NB4 (cell line): ENCODE measurements at regions not wholly inside any gene's neighbourhood (a gene's known extent, or its start where the extent isn't known, plus 50 kb on each side); places are given as distances from the start of the nearest gene placed in this dataset.

ENCODE experiments used
- DNase-seq: peaks from one replicate; pipeline ENCODE4 v3.0.0; 2010; ENCODE audit warnings: low read depth
- H3K4me3 ChIP-seq: one replicate; pipeline ENCODE4 v1.5.1; 2011; ENCODE audit warnings: mild to moderate bottlenecking, low read depth, low read length, moderate library complexity
- CTCF ChIP-seq: IDR thresholded peaks from one replicate; pipeline ENCODE4 v1.5.1; 2012; ENCODE audit warnings: low read depth, low read length
- MAX ChIP-seq: IDR thresholded peaks from 2 replicates; pipeline ENCODE4 v1.6.1; 2011; ENCODE audit warnings: low read depth, low read length
- MYC ChIP-seq: IDR thresholded peaks from 2 replicates; pipeline ENCODE4 v1.6.1; 2011; ENCODE audit warnings: low read depth, low read length
- POLR2A ChIP-seq: IDR thresholded peaks from 2 replicates; pipeline ENCODE4 v1.6.1; 2011; ENCODE audit warnings: mild to moderate bottlenecking; ENCODE audit not compliant: insufficient read length; ENCODE audit errors: extremely low read depth

- no peak overlapping the region for H3K4me3 ChIP-seq
- no peak for DNase-seq
- no peak for TF ChIP-seq POLR2A
- no peak for TF ChIP-seq MYC
- no peak for TF ChIP-seq MAX
- no peak for TF ChIP-seq CTCF
Observed at GRCh38 chr12:28640519-28640918, 450.3 kb downstream of the CCDC91 start.

GRCh38 chr12:28645436-28645835 is 455.2 kb downstream of the CCDC91 start:
- TF ChIP-seq MYC (no peak), MAX (no peak), POLR2A (no peak), CTCF (no peak)
- no peak overlapping the region for H3K4me3 ChIP-seq
- DNase-seq, result no peak

- no peak for TF ChIP-seq CTCF
- no peak for TF ChIP-seq POLR2A
- no peak for TF ChIP-seq MAX
- no peak for TF ChIP-seq MYC
Observed at GRCh38 chr12:28645891-28646290, 455.6 kb downstream of the CCDC91 start.

GRCh38 chr12:28650906-28651305 is 460.6 kb downstream of the CCDC91 start:
- TF ChIP-seq MAX (no peak), MYC (no peak), CTCF (no peak), POLR2A (no peak)
- no peak overlapping the region for H3K4me3 ChIP-seq
- DNase-seq, result no peak

More at GRCh38 chr12:28645891-28646290, 455.6 kb downstream of the CCDC91 start:
- DNase-seq, result no peak
- H3K4me3 ChIP-seq, result no peak overlapping the region

GRCh38 chr12:28652239-28652638 is 462.0 kb downstream of the CCDC91 start:
- H3K4me3 ChIP-seq, result no peak overlapping the region
- TF ChIP-seq MYC (no peak), POLR2A (no peak), CTCF (no peak), MAX (no peak)
- DNase-seq, result no peak

- H3K4me3 ChIP-seq, result no peak overlapping the region
- no peak for TF ChIP-seq MAX
- no peak for TF ChIP-seq POLR2A
- TF ChIP-seq CTCF, result no peak
- TF ChIP-seq MYC, result no peak
- no peak for DNase-seq
Observed at GRCh38 chr12:28681980-28682379, 467.1 kb upstream of the FAR2 start.
